PC-9 (cell line): ENCODE measurements at regions not wholly inside any gene's neighbourhood (a gene's known extent, or its start where the extent isn't known, plus 50 kb on each side); places are given as distances from the start of the nearest gene placed in this dataset.

ENCODE experiments used
- BruUV-seq: library from RNA; stranded (reverse); fragments of 400-500 nt; replicated peaks from 2 replicates; lab custom pipeline; 2021; lab: Mats Ljungman, UMichigan
- CTCF ChIA-PET: fragments of 300-600 bp; sonication (Branson Sonifier 250); formaldehyde crosslinking; loops from one replicate; lab custom pipeline; 2022; ENCODE audit warnings: antibody characterized with exemption; lab: Charles Lee
- POLR2A ChIA-PET: fragments of 300-600 bp; sonication (Branson Sonifier 250); formaldehyde crosslinking; loops from one replicate; lab custom pipeline; 2022; ENCODE audit warnings: antibody characterized with exemption; ENCODE audit not compliant: unreplicated experiment; lab: Charles Lee
- DNase-seq, 2 experiments: peaks; one replicate each; pipeline versions ENCODE4 v3.0.0 to v3.0.0-alpha.2; 2015 to 2022; ENCODE audit warnings: mixed read lengths in 1 of 2
- H2AFZ ChIP-seq: fragments of 200-600 bp; sonication (generic); 2 replicates; pipeline ENCODE4 v1.8.1; 2017; ENCODE audit warnings: antibody characterized with exemption
- H3F3A ChIP-seq: fragments of 200-600 bp; sonication (generic); 2 replicates; pipeline ENCODE4 v1.8.1; 2017; ENCODE audit warnings: antibody characterized with exemption, mild to moderate bottlenecking, low read depth; ENCODE audit not compliant: insufficient read depth
- H3K27ac ChIP-seq: fragments of 200-600 bp; sonication (generic); 2 replicates; pipeline ENCODE4 v1.6.1; 2016; ENCODE audit warnings: mixed run types
- H3K27me3 ChIP-seq: fragments of 200-600 bp; sonication (generic); 2 replicates; pipeline ENCODE4 v1.6.1; 2016; ENCODE audit warnings: low read depth, mixed run types; ENCODE audit not compliant: insufficient read depth
- H3K36me3 ChIP-seq: fragments of 200-600 bp; sonication (generic); 2 replicates; pipeline ENCODE4 v1.6.1; 2016; ENCODE audit warnings: low read depth, mixed run types
- H3K4me1 ChIP-seq: fragments of 200-600 bp; sonication (generic); replicated peaks from 2 replicates; pipeline ENCODE4 v1.6.1; 2016; ENCODE audit warnings: mixed run types; ENCODE audit not compliant: insufficient read depth
- H3K4me2 ChIP-seq: fragments of 200-600 bp; sonication (generic); 2 replicates; pipeline ENCODE4 v1.6.1; 2017; ENCODE audit warnings: mixed run types
- H3K4me3 ChIP-seq: fragments of 200-600 bp; sonication (generic); 2 replicates; pipeline ENCODE4 v1.6.1; 2016; ENCODE audit warnings: mixed run types
- H3K79me2 ChIP-seq: fragments of 200-600 bp; sonication (generic); 2 replicates; pipeline ENCODE4 v1.6.1; 2017; ENCODE audit warnings: low read depth, mixed run types
- H3K9me2 ChIP-seq: fragments of 200-600 bp; sonication (generic); 2 replicates; pipeline ENCODE4 v1.8.1; 2017; ENCODE audit warnings: mild to moderate bottlenecking; ENCODE audit not compliant: insufficient read depth
- H3K9me3 ChIP-seq: fragments of 200-600 bp; sonication (generic); 2 replicates; pipeline ENCODE4 v1.8.1; 2016; ENCODE audit warnings: low read depth; ENCODE audit not compliant: insufficient read depth
- H4K20me1 ChIP-seq: fragments of 200-600 bp; sonication (generic); 2 replicates; pipeline ENCODE4 v1.8.1; 2017; ENCODE audit not compliant: insufficient read depth
- CTCF ChIP-seq: fragments of 200-600 bp; sonication (generic); conservative IDR thresholded peaks from 2 replicates; pipeline ENCODE4 v1.6.1; 2017; ENCODE audit warnings: mixed run types, antibody characterized with exemption, mild to moderate bottlenecking, moderate library complexity
- EZH2 ChIP-seq: fragments of 200-600 bp; sonication (generic); IDR thresholded peaks from 2 replicates; pipeline ENCODE4 v1.8.0; 2017; ENCODE audit warnings: antibody characterized with exemption, low read depth
- intact Hi-C: fragments of 100-400 bp; cut with micrococcal nuclease; formaldehyde crosslinking; loops from one replicate; pipeline ENCODE4 v1.10.0; 2022; ENCODE audit not compliant: unreplicated experiment

DNA sequence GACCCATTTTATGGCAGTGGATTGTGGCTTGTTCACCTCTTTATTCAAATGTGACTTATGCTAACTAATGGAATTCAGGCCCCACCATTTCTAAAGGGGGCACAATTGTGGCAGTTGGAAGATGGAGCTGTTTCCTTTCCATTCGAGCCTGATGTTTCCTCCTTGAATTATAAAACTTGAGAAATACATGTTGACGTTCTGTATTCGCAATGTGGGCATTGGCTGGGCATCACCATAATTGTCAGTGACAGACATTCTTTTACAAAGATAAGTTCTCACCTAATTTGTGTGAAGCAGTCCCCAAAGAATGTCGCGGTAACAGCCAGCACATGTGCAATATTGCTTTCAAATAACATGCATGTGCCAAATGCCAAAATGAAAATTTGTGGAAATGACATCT, 1070.2 kb upstream of the TENM3 start:
- H2AFZ ChIP-seq = no peak overlapping the region
- no peaks in the 10 kb centered on the region for H3K9me3 ChIP-seq
- ChIA-PET POLR2A (no interaction called here), CTCF (no interaction called here)
- no peaks in the 10 kb centered on the region for H3K27me3 ChIP-seq
- DNase-seq = no peak
- H3K4me2 ChIP-seq = no peak overlapping the region
- no peaks in the 10 kb centered on the region for H3F3A ChIP-seq
- no peak overlapping the region for H3K4me3 ChIP-seq
- intact Hi-C loops = no loop called here
- no peak for TF ChIP-seq CTCF
- no peak for TF ChIP-seq EZH2
- no peak overlapping the region for H3K27ac ChIP-seq
- no TSS peak for BruUV-seq
- H3K9me2 ChIP-seq = no peaks in the 10 kb centered on the region
- H4K20me1 ChIP-seq = no peaks in the 10 kb centered on the region
- no peaks in the 10 kb centered on the region for H3K36me3 ChIP-seq
- no peaks in the 10 kb centered on the region for H3K4me1 ChIP-seq
- no peaks in the 10 kb centered on the region for H3K79me2 ChIP-seq

DNA sequence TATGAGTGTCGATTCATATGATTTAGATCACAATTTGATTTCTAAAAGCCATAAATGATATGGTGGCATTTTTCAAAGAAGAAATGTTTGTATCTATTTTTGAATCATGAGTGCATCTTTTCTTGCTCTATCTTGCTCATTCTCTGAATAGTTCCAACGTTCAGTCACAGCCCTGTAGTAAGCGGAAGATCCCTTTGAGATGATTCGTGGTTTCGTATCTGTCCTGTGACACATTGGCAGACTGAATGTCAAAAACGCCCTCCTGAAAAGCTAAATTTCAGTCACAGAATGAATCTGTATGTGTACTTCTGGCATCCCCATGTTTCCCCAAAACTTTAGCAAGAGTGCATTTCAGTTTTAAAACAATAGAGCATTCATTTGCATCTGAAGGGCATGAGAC, 1066.9 kb upstream of the TENM3 start:
- H2AFZ ChIP-seq = no peak overlapping the region
- H3K27me3 ChIP-seq = no peaks in the 10 kb centered on the region
- no peak overlapping the region for H3K27ac ChIP-seq
- DNase-seq = no peak
- H3K9me3 ChIP-seq = no peaks in the 10 kb centered on the region
- no peaks in the 10 kb centered on the region for H4K20me1 ChIP-seq
- H3K36me3 ChIP-seq = no peaks in the 10 kb centered on the region
- no peaks in the 10 kb centered on the region for H3K4me1 ChIP-seq
- no peak overlapping the region for H3K4me2 ChIP-seq
- intact Hi-C loops = no loop called here
- no peak overlapping the region for H3K4me3 ChIP-seq
- BruUV-seq = no TSS peak
- H3K9me2 ChIP-seq = no peaks in the 10 kb centered on the region
- no peaks in the 10 kb centered on the region for H3F3A ChIP-seq
- ChIA-PET CTCF (no interaction called here), POLR2A (no interaction called here)
- H3K79me2 ChIP-seq = no peaks in the 10 kb centered on the region
- TF ChIP-seq EZH2 (no peak), CTCF (no peak)

GRCh38 chr4:181181331-181181730, 1061.9 kb upstream of the TENM3 start:
- TF ChIP-seq EZH2 (no peak), CTCF (no peak)
- intact Hi-C loops = no loop called here
- Histone ChIP-seq H3K36me3 (no peaks in the 10 kb centered on the region), H3K4me3 (no peak overlapping the region), H3K9me3 (no peaks in the 10 kb centered on the region), H3K9me2 (no peaks in the 10 kb centered on the region), H4K20me1 (no peaks in the 10 kb centered on the region), H3K27ac (no peak overlapping the region), H2AFZ (no peak overlapping the region), H3K4me1 (no peaks in the 10 kb centered on the region), H3K79me2 (no peaks in the 10 kb centered on the region), H3K27me3 (no peaks in the 10 kb centered on the region), H3K4me2 (no peak overlapping the region), H3F3A (no peaks in the 10 kb centered on the region)
- no TSS peak for BruUV-seq
- DNase-seq = no peak
- ChIA-PET CTCF (no interaction called here), POLR2A (no interaction called here)
